H1 (cell line): ENCODE measurements at regions not wholly inside any gene's neighbourhood (a gene's known extent, or its start where the extent isn't known, plus 50 kb on each side); places are given as distances from the start of the nearest gene placed in this dataset.
A peak's percentile ranks its signal among the peaks of the same experiment; 100 is the strongest.

Experiments used
- ASH2L ChIP-seq: fragments of 200-600, 300-600 bp; sonication (generic); IDR thresholded peaks from one replicate; pipeline ENCODE4 v1.7.1; 2017; ENCODE audit warnings: low read length
- BCL11A ChIP-seq, 2 experiments: IDR thresholded peaks; one replicate each; pipeline ENCODE4 v1.6.1; 2011; ENCODE audit warnings: low read depth in 2 of 2, low read length in 2 of 2, mild to moderate bottlenecking in 2 of 2
- BRCA1 ChIP-seq: IDR thresholded peaks from 2 replicates; pipeline ENCODE4 v1.6.1; 2012; ENCODE audit warnings: low read depth, low read length, improper control_type of control experiment
- CBX5 ChIP-seq: fragments of 300-800, 300-1000 bp; sonication (generic); IDR thresholded peaks from 2 replicates; pipeline ENCODE4 v1.7.1; 2016; ENCODE audit warnings: antibody characterized with exemption, low read length, low read depth
- CEBPB ChIP-seq: IDR thresholded peaks from 2 replicates; pipeline ENCODE4 v1.6.1; 2012; ENCODE audit warnings: low read depth, low read length
- CHD2 ChIP-seq: IDR thresholded peaks from 2 replicates; pipeline ENCODE4 v1.6.1; 2012; ENCODE audit warnings: low read length, improper control_type of control experiment
- EGR1 ChIP-seq: IDR thresholded peaks from 2 replicates; pipeline ENCODE4 v1.6.1; 2011; ENCODE audit warnings: low read depth, low read length, borderline replicate concordance
- EZH2 ChIP-seq: fragments of 200-600 bp; sonication (generic); IDR thresholded peaks from 2 replicates; pipeline ENCODE4 v1.7.1; 2012; ENCODE audit warnings: low read depth, mild to moderate bottlenecking, moderate library complexity, low read length, inconsistent platforms; ENCODE audit not compliant: severe bottlenecking
- HDAC2 ChIP-seq, 2 experiments: fragments of 300-600 bp in 1 of 2; sonication (generic) in 1 of 2; IDR thresholded peaks; 2 replicates each; pipeline ENCODE4 v1.6.1; 2011 to 2012; ENCODE audit warnings: low read depth in 2 of 2, low read length in 2 of 2, mild to moderate bottlenecking in 2 of 2, moderate library complexity in 2 of 2, borderline replicate concordance in 1 of 2, inconsistent platforms in 1 of 2
- JUN ChIP-seq: IDR thresholded peaks from 2 replicates; pipeline ENCODE4 v1.6.1; 2011; ENCODE audit warnings: low read depth, mild to moderate bottlenecking, improper control_type of control experiment, low read length
- KDM4A ChIP-seq: IDR thresholded peaks from one replicate; pipeline ENCODE4 v1.7.1; 2012; ENCODE audit warnings: low read depth, mild to moderate bottlenecking, moderate library complexity, low read length, inconsistent platforms; ENCODE audit not compliant: severe bottlenecking
- MAFK ChIP-seq: IDR thresholded peaks from 2 replicates; pipeline ENCODE4 v1.6.1; 2012; ENCODE audit warnings: low read depth, mild to moderate bottlenecking, improper control_type of control experiment, low read length
- PHF8 ChIP-seq: fragments of 200-600 bp; sonication (generic); conservative IDR thresholded peaks from 2 replicates; pipeline ENCODE4 v1.7.1; 2012; ENCODE audit warnings: low read depth, mild to moderate bottlenecking, inconsistent platforms, low read length, moderate library complexity
- POU5F1 ChIP-seq: IDR thresholded peaks from 2 replicates; pipeline ENCODE4 v1.6.1; 2011; ENCODE audit warnings: low read depth, mild to moderate bottlenecking, low read length, moderate library complexity
- RAD21 ChIP-seq, 2 experiments: IDR thresholded peaks in 1 of 2; conservative IDR thresholded peaks in 1 of 2; 2 replicates each; pipeline ENCODE4 v1.6.1; 2011; ENCODE audit warnings: low read depth in 2 of 2, low read length in 2 of 2, improper control_type of control experiment in 1 of 2, inconsistent platforms in 1 of 2, mild to moderate bottlenecking in 1 of 2, moderate library complexity in 1 of 2
- SIRT6 ChIP-seq: IDR thresholded peaks from one replicate; pipeline ENCODE4 v1.7.1; 2012; ENCODE audit warnings: low read length, inconsistent platforms
- SP1 ChIP-seq: IDR thresholded peaks from 2 replicates; pipeline ENCODE4 v1.6.1; 2011; ENCODE audit warnings: low read depth, low read length
- SP2 ChIP-seq: IDR thresholded peaks from 2 replicates; pipeline ENCODE4 v1.6.1; 2012; ENCODE audit warnings: mild to moderate bottlenecking, low read length, inconsistent platforms
- TBP ChIP-seq: IDR thresholded peaks from 2 replicates; pipeline ENCODE4 v1.6.1; 2011; ENCODE audit warnings: low read depth, low read length, improper control_type of control experiment
- TCF12 ChIP-seq: IDR thresholded peaks from 2 replicates; pipeline ENCODE4 v1.6.1; 2011; ENCODE audit warnings: low read depth, mild to moderate bottlenecking, low read length
- ZNF274 ChIP-seq: IDR thresholded peaks from 2 replicates; pipeline ENCODE4 v1.7.0; 2012; ENCODE audit warnings: low read length, borderline replicate concordance; ENCODE audit errors: extremely low read depth
- TF ChIP-seq, protein P1 (sequence below): IDR thresholded peaks from 2 replicates; pipeline ENCODE4 v1.6.1; 2012; ENCODE audit warnings: low read length, inconsistent platforms
- TF ChIP-seq, protein P2 (sequence below), 3 experiments: IDR thresholded peaks; 1 replicate in 2 of 3; 2 replicates in 1 of 3; pipeline versions ENCODE4 v1.5.1 to v1.6.1; 2011; ENCODE audit warnings: low read length in 3 of 3, mild to moderate bottlenecking in 3 of 3, inconsistent platforms in 2 of 3, low read depth in 1 of 3, moderate library complexity in 1 of 3; ENCODE audit not compliant: insufficient read depth in 1 of 3; ENCODE audit errors: control extremely low read depth in 1 of 3

DNA sequence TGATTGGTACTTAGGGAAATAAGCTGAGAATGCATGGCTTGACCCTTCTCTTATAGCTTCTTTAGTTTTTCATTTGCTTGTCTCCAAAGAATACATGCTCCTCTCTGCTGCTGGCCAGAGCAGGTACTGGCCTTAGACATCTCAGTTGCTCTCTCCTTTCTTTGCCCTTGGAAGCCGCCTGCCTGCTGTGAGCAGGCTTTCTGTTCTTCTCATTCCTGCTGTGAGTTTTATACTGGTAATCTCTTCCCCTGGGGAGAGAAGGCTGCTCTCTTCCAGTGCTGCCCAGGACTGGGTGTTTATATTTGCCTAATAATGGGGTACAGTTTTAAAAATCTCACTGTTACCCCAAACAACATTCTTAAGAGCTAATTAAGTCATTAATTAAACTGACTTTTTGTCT is 323.5 kb upstream of the LRRC7 start (continued):
- TF ChIP-seq, protein P1, sequence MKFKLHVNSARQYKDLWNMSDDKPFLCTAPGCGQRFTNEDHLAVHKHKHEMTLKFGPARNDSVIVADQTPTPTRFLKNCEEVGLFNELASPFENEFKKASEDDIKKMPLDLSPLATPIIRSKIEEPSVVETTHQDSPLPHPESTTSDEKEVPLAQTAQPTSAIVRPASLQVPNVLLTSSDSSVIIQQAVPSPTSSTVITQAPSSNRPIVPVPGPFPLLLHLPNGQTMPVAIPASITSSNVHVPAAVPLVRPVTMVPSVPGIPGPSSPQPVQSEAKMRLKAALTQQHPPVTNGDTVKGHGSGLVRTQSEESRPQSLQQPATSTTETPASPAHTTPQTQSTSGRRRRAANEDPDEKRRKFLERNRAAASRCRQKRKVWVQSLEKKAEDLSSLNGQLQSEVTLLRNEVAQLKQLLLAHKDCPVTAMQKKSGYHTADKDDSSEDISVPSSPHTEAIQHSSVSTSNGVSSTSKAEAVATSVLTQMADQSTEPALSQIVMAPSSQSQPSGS, result peak; percentile 75; the same call in 1 of the 2 replicates
- TF ChIP-seq ZNF274, result no peak
- TF ChIP-seq CHD2, result no peak
- TF ChIP-seq, protein P2, sequence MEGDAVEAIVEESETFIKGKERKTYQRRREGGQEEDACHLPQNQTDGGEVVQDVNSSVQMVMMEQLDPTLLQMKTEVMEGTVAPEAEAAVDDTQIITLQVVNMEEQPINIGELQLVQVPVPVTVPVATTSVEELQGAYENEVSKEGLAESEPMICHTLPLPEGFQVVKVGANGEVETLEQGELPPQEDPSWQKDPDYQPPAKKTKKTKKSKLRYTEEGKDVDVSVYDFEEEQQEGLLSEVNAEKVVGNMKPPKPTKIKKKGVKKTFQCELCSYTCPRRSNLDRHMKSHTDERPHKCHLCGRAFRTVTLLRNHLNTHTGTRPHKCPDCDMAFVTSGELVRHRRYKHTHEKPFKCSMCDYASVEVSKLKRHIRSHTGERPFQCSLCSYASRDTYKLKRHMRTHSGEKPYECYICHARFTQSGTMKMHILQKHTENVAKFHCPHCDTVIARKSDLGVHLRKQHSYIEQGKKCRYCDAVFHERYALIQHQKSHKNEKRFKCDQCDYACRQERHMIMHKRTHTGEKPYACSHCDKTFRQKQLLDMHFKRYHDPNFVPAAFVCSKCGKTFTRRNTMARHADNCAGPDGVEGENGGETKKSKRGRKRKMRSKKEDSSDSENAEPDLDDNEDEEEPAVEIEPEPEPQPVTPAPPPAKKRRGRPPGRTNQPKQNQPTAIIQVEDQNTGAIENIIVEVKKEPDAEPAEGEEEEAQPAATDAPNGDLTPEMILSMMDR (IDR thresholded peaks at IDR 0.05; ENCODE audit: control extremely low read depth in 1 of 3, insufficient read depth in 1 of 3, low read depth in 1 of 3, low read length in 3 of 3), result no peak
- no peak for TF ChIP-seq EZH2
- no peak for TF ChIP-seq CBX5
- peak; percentile 69 to 80 for TF ChIP-seq BCL11A (IDR thresholded peaks at IDR 0.05; ENCODE audit: low read depth in 2 of 2, low read length in 2 of 2)
- no peak for TF ChIP-seq MAFK
- TF ChIP-seq BRCA1, result no peak
- TF ChIP-seq PHF8, result no peak
- no peak for TF ChIP-seq ASH2L
- no peak for TF ChIP-seq SP2
- no peak for TF ChIP-seq SP1
- no peak for TF ChIP-seq EGR1
- peak in 1 of 2 experiments; percentile 20; a peak in 1 of 4 replicates for TF ChIP-seq RAD21 (IDR thresholded peaks at IDR 0.05 in 1 of 2, conservative IDR thresholded peaks at IDR 0.05 in 1 of 2; ENCODE audit: low read depth in 2 of 2, low read length in 2 of 2)
- no peak for TF ChIP-seq CEBPB
- TF ChIP-seq KDM4A, result no peak
- no peak for TF ChIP-seq JUN
- no peak for TF ChIP-seq SIRT6
- TF ChIP-seq TCF12, result no peak
- no peak for TF ChIP-seq POU5F1
- no peak for TF ChIP-seq TBP
- peak; percentile 85 to 90; a peak in 2 of 4 replicates for TF ChIP-seq HDAC2 (IDR thresholded peaks at IDR 0.05; ENCODE audit: borderline replicate concordance in 1 of 2, low read depth in 2 of 2, low read length in 2 of 2)
